A549 (cell line): ENCODE measurements at regions not wholly inside any gene's neighbourhood (a gene's known extent, or its start where the extent isn't known, plus 50 kb on each side); places are given as distances from the start of the nearest gene placed in this dataset.

ENCODE experiments used
- ATAC-seq, 2 experiments: fragments of 200-7000 bp in 1 of 2; fragments of >200 bp in 1 of 2; cut with Nextera tagmentation in 1 of 2; cut with Tn5 transposase in 1 of 2; 3 replicates each; pipeline versions ENCODE4 v1.8.0 to v1.9.1; 2018 to 2020; ENCODE audit warnings: mild to moderate bottlenecking in 1 of 2, moderate library complexity in 1 of 2
- CTCF ChIA-PET: fragments of 300-600 bp; sonication (Branson Sonifier 250); formaldehyde crosslinking; extraction: SDS; loops from one replicate; lab custom pipeline; 2021; ENCODE audit warnings: antibody characterized with exemption, inconsistent platforms; lab: Yijun Ruan, JAX
- POLR2A ChIA-PET: fragments of 350-600 bp; formaldehyde crosslinking; extraction: SDS; loops from one replicate; lab custom pipeline; 2021; ENCODE audit warnings: antibody characterized with exemption, inconsistent platforms; lab: Yijun Ruan, JAX
- DNase-seq, 2 experiments: peaks; one replicate each; pipeline versions ENCODE4 v3.0.0 to v3.0.0-alpha.2; 2011 to 2016; ENCODE audit warnings: low read depth in 1 of 2, low spot score in 1 of 2
- FAIRE-seq: peaks from 2 replicates; lab custom pipeline; 2011; peaks lifted over from hg19 to GRCh38; lab: Jason Lieb, UNC
- H3K27ac ChIP-seq, 2 experiments: fragments of >200 bp; sonication (Bioruptor Twin); formaldehyde crosslinking; 3 replicates each; pipeline ENCODE4 v1.5.1; 2016 to 2017
- H3K4me1 ChIP-seq: fragments of >200 bp; sonication (Bioruptor Twin); formaldehyde crosslinking; 3 replicates; pipeline ENCODE4 v1.6.1; 2016
- H3K4me2 ChIP-seq: fragments of >200 bp; sonication (Bioruptor Twin); formaldehyde crosslinking; 3 replicates; pipeline ENCODE4 v1.6.1; 2016
- H3K4me3 ChIP-seq: fragments of >200 bp; sonication (Bioruptor Twin); formaldehyde crosslinking; 3 replicates; pipeline ENCODE4 v1.5.1; 2016
- H3K9me3 ChIP-seq: fragments of >200 bp; sonication (Bioruptor Twin); formaldehyde crosslinking; 3 replicates; pipeline ENCODE4 v1.6.1; 2016
- ATOH8 ChIP-seq: fragments of 250-450 bp; sonication (Bioruptor Pico); IDR thresholded peaks from 2 replicates; pipeline ENCODE4 v1.5.0; 2020; ENCODE audit warnings: low read depth, mild to moderate bottlenecking, moderate library complexity
- CBX2 ChIP-seq: fragments of 200-600 bp; sonication (generic); IDR thresholded peaks from 2 replicates; pipeline ENCODE4 v1.6.1; 2016; ENCODE audit warnings: low read depth, mild to moderate bottlenecking, borderline replicate concordance
- CEBPB ChIP-seq, 2 experiments: fragments of >200 bp in 1 of 2; sonication (Bioruptor Twin) in 1 of 2; formaldehyde crosslinking in 1 of 2; IDR thresholded peaks; 2 replicates each; pipeline ENCODE4 v1.6.1; 2012 to 2016
- EHMT2 ChIP-seq: fragments of 200-600 bp; sonication (generic); IDR thresholded peaks from 2 replicates; pipeline ENCODE4 v1.6.1; 2016; ENCODE audit warnings: antibody characterized with exemption, low read depth, mild to moderate bottlenecking, moderate library complexity
- EP300 ChIP-seq, 2 experiments: fragments of >200 bp; sonication (Bioruptor Twin); formaldehyde crosslinking; IDR thresholded peaks; 2 replicates in 1 of 2; 3 replicates in 1 of 2; pipeline ENCODE4 v1.6.1; 2016 to 2017
- FOXS1 ChIP-seq: fragments of 250-450 bp; sonication (Bioruptor Pico); IDR thresholded peaks from 2 replicates; pipeline ENCODE4 v1.5.0; 2020; ENCODE audit warnings: mild to moderate bottlenecking, moderate library complexity
- GATA3 ChIP-seq: IDR thresholded peaks from 2 replicates; pipeline ENCODE4 v1.6.1; 2012; ENCODE audit warnings: borderline replicate concordance
- HDAC2 ChIP-seq: fragments of 200-600 bp; sonication (generic); IDR thresholded peaks from 2 replicates; pipeline ENCODE4 v1.6.1; 2016
- HEYL ChIP-seq: fragments of 250-450 bp; sonication (Bioruptor Pico); IDR thresholded peaks from 2 replicates; pipeline ENCODE4 v1.8.0; 2021; ENCODE audit warnings: mild to moderate bottlenecking, moderate library complexity
- HMGXB4 ChIP-seq: fragments of 250-450 bp; sonication (Bioruptor Pico); IDR thresholded peaks from 2 replicates; pipeline ENCODE4 v1.5.0; 2021; ENCODE audit warnings: mild to moderate bottlenecking, moderate library complexity, borderline replicate concordance
- HOXA7 ChIP-seq: fragments of 250-450 bp; sonication (Bioruptor Pico); IDR thresholded peaks from 2 replicates; pipeline ENCODE4 v1.5.0; 2020; ENCODE audit warnings: mild to moderate bottlenecking, moderate library complexity
- HOXB13 ChIP-seq: fragments of 250-450 bp; sonication (Bioruptor Pico); IDR thresholded peaks from 2 replicates; pipeline ENCODE4 v1.5.0; 2020; ENCODE audit warnings: low read depth, mild to moderate bottlenecking, moderate library complexity
- JUN ChIP-seq, 2 experiments: fragments of >200 bp; sonication (Bioruptor Twin); formaldehyde crosslinking; IDR thresholded peaks; 2 replicates in 1 of 2; 3 replicates in 1 of 2; pipeline ENCODE4 v1.6.1; 2016 to 2017
- JUNB ChIP-seq: fragments of >200 bp; sonication (Bioruptor Twin); formaldehyde crosslinking; IDR thresholded peaks from 2 replicates; pipeline ENCODE4 v1.6.1; 2016
- KDM1A ChIP-seq: fragments of 200-600 bp; sonication (generic); IDR thresholded peaks from 2 replicates; pipeline ENCODE4 v1.6.1; 2016; ENCODE audit warnings: low read depth, mild to moderate bottlenecking
- MAFK ChIP-seq: fragments of 450-650 bp; IDR thresholded peaks from 2 replicates; pipeline ENCODE4 v1.6.1; 2014; ENCODE audit not compliant: partially characterized antibody
- MAZ ChIP-seq: fragments of 150-350 bp; IDR thresholded peaks from 2 replicates; pipeline ENCODE4 v1.6.1; 2014; ENCODE audit warnings: antibody characterized with exemption, low read depth, low read length, borderline replicate concordance
- NFE2L2 ChIP-seq: fragments of 150-350 bp; conservative IDR thresholded peaks from 2 replicates; pipeline ENCODE4 v1.6.1; 2014; ENCODE audit warnings: low read length
- NR3C1 ChIP-seq: fragments of >200 bp; sonication (Bioruptor Twin); formaldehyde crosslinking; IDR thresholded peaks from 3 replicates; pipeline ENCODE4 v1.6.1; 2017
- POLR2A ChIP-seq: IDR thresholded peaks from 2 replicates; pipeline ENCODE4 v1.6.1; 2012; ENCODE audit warnings: mild to moderate bottlenecking, low read length
- POLR2AphosphoS2 ChIP-seq: conservative IDR thresholded peaks from 2 replicates; pipeline ENCODE4 v1.6.1; 2012; ENCODE audit warnings: low read length, improper control_type of control experiment, inconsistent platforms
- RARB ChIP-seq: fragments of 250-450 bp; sonication (Bioruptor Pico); IDR thresholded peaks from 2 replicates; pipeline ENCODE4 v1.8.0; 2021; ENCODE audit warnings: mild to moderate bottlenecking, moderate library complexity
- RCOR1 ChIP-seq: fragments of 150-350 bp; IDR thresholded peaks from 2 replicates; pipeline ENCODE4 v1.6.1; 2014; ENCODE audit warnings: antibody characterized with exemption, low read length, low read depth
- RFX5 ChIP-seq: fragments of 450-650 bp; IDR thresholded peaks from 2 replicates; pipeline ENCODE4 v1.7.1; 2014; ENCODE audit warnings: antibody characterized with exemption, mild to moderate bottlenecking, moderate library complexity
- ZC3H11A ChIP-seq: fragments of 450-650 bp; IDR thresholded peaks from 2 replicates; pipeline ENCODE4 v1.6.1; 2014; ENCODE audit warnings: antibody characterized with exemption, mild to moderate bottlenecking
- ZSCAN20 ChIP-seq: fragments of 250-450 bp; sonication (Bioruptor Pico); IDR thresholded peaks from 2 replicates; pipeline ENCODE4 v1.8.0; 2022; ENCODE audit warnings: mild to moderate bottlenecking, moderate library complexity
- WGBS: methylation state at CpG from one replicate; pipeline ENCODE4 v1.1.6; 2017; ENCODE audit errors: missing lambda C conversion rate; 5-methylcytosine and 5-hydroxymethylcytosine counted together
- TF ChIP-seq, protein P1 (sequence below): fragments of >200 bp; sonication (Bioruptor Twin); formaldehyde crosslinking; IDR thresholded peaks from 3 replicates; pipeline ENCODE4 v1.5.1; 2016
- TF ChIP-seq, protein P2 (sequence below): fragments of 450-650 bp; IDR thresholded peaks from 2 replicates; pipeline ENCODE4 v1.6.1; 2014; ENCODE audit warnings: antibody characterized with exemption
- TF ChIP-seq, protein P3 (sequence below): fragments of >200 bp; sonication (Bioruptor Twin); formaldehyde crosslinking; IDR thresholded peaks from 2 replicates; pipeline ENCODE4 v1.6.1; 2016
- TF ChIP-seq, protein P4 (sequence below): fragments of >200 bp; sonication (Bioruptor Twin); formaldehyde crosslinking; IDR thresholded peaks from 3 replicates; pipeline ENCODE4 v1.6.1; 2016
- TF ChIP-seq, protein P5 (sequence below): fragments of 150-350 bp; IDR thresholded peaks from 2 replicates; pipeline ENCODE4 v1.6.1; 2014; ENCODE audit warnings: low read depth, mild to moderate bottlenecking, low read length
- TF ChIP-seq, protein P6 (sequence below): IDR thresholded peaks from 2 replicates; pipeline ENCODE4 v1.6.1; 2012

- FAIRE-seq = no peak
- H3K9me3 ChIP-seq = peaks cover 6% of the 10 kb centered on the region; the same call in 2 of the 3 replicates
- no peak for TF ChIP-seq HMGXB4 (CRISPR knock-in tag)
- no peak for TF ChIP-seq CBX2
- TF ChIP-seq, protein P1, sequence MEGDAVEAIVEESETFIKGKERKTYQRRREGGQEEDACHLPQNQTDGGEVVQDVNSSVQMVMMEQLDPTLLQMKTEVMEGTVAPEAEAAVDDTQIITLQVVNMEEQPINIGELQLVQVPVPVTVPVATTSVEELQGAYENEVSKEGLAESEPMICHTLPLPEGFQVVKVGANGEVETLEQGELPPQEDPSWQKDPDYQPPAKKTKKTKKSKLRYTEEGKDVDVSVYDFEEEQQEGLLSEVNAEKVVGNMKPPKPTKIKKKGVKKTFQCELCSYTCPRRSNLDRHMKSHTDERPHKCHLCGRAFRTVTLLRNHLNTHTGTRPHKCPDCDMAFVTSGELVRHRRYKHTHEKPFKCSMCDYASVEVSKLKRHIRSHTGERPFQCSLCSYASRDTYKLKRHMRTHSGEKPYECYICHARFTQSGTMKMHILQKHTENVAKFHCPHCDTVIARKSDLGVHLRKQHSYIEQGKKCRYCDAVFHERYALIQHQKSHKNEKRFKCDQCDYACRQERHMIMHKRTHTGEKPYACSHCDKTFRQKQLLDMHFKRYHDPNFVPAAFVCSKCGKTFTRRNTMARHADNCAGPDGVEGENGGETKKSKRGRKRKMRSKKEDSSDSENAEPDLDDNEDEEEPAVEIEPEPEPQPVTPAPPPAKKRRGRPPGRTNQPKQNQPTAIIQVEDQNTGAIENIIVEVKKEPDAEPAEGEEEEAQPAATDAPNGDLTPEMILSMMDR = no peak
- no peak for TF ChIP-seq FOXS1 (CRISPR knock-in tag)
- TF ChIP-seq, protein P2, sequence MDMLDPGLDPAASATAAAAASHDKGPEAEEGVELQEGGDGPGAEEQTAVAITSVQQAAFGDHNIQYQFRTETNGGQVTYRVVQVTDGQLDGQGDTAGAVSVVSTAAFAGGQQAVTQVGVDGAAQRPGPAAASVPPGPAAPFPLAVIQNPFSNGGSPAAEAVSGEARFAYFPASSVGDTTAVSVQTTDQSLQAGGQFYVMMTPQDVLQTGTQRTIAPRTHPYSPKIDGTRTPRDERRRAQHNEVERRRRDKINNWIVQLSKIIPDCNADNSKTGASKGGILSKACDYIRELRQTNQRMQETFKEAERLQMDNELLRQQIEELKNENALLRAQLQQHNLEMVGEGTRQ = no peak
- no peak for TF ChIP-seq ZSCAN20
- no peak for TF ChIP-seq ATOH8 (CRISPR knock-in tag)
- TF ChIP-seq NR3C1 = no peak
- TF ChIP-seq KDM1A = no peak
- no peak for TF ChIP-seq CEBPB (IDR thresholded peaks at IDR 0.05)
- no peak for TF ChIP-seq RCOR1
- TF ChIP-seq, protein P3, sequence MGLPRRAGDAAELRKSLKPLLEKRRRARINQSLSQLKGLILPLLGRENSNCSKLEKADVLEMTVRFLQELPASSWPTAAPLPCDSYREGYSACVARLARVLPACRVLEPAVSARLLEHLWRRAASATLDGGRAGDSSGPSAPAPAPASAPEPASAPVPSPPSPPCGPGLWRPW = no peak
- no peak for TF ChIP-seq MAFK
- TF ChIP-seq NFE2L2 = no peak
- TF ChIP-seq EP300 (IDR thresholded peaks at IDR 0.05) = no peak
- no peak for TF ChIP-seq RFX5
- TF ChIP-seq EHMT2 = no peak
- TF ChIP-seq, all 56 proteins: peak for 0
- H3K4me1 ChIP-seq = no peaks in the 10 kb centered on the region
- ChIA-PET POLR2A (no interaction called here), CTCF (no interaction called here)
- H3K4me3 ChIP-seq = no peak overlapping the region
- DNase-seq (no peak), ATAC-seq (no peak)
- WGBS = 13% methylated on average over 3 of the region's 3 CpGs
- no peak overlapping the region for H3K27ac ChIP-seq
- H3K4me2 ChIP-seq = no peak overlapping the region
Measured at GRCh38 chr1:112271270-112271669, 124.7 kb upstream of the CTTNBP2NL start.

GRCh38 chr1:112272101-112272772, 123.8 kb upstream of the CTTNBP2NL start:
- DNase-seq = no peak
- under 1% methylated on average over 6 of the region's 6 CpGs for WGBS
- no peak for FAIRE-seq
- no peak for ATAC-seq
- no peaks in the 10 kb centered on the region for H3K4me1 ChIP-seq
- ChIA-PET POLR2A (no interaction called here), CTCF (no interaction called here)
- H3K4me3 ChIP-seq = no peak overlapping the region
- H3K9me3 ChIP-seq = peaks cover 6% of the 10 kb centered on the region; the same call in 2 of the 3 replicates
- no peak overlapping the region for H3K4me2 ChIP-seq
- H3K27ac ChIP-seq = no peak overlapping the region
- TF ChIP-seq HEYL (CRISPR knock-in tag) (no peak), RARB (no peak), CBX2 (no peak), HOXA7 (no peak), JUN (IDR thresholded peaks at IDR 0.05) (no peak), NFE2L2 (no peak), GATA3 (no peak), POLR2A (no peak), MAZ (no peak), HOXB13 (no peak), HDAC2 (no peak), MAFK (no peak), POLR2AphosphoS2 (no peak), ZC3H11A (no peak), JUNB (no peak)
- TF ChIP-seq, protein P4, sequence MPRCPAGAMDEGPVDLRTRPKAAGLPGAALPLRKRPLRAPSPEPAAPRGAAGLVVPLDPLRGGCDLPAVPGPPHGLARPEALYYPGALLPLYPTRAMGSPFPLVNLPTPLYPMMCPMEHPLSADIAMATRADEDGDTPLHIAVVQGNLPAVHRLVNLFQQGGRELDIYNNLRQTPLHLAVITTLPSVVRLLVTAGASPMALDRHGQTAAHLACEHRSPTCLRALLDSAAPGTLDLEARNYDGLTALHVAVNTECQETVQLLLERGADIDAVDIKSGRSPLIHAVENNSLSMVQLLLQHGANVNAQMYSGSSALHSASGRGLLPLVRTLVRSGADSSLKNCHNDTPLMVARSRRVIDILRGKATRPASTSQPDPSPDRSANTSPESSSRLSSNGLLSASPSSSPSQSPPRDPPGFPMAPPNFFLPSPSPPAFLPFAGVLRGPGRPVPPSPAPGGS = no peak
- TF ChIP-seq, protein P5, sequence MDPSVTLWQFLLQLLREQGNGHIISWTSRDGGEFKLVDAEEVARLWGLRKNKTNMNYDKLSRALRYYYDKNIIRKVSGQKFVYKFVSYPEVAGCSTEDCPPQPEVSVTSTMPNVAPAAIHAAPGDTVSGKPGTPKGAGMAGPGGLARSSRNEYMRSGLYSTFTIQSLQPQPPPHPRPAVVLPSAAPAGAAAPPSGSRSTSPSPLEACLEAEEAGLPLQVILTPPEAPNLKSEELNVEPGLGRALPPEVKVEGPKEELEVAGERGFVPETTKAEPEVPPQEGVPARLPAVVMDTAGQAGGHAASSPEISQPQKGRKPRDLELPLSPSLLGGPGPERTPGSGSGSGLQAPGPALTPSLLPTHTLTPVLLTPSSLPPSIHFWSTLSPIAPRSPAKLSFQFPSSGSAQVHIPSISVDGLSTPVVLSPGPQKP = no peak
- TF ChIP-seq, protein P6, sequence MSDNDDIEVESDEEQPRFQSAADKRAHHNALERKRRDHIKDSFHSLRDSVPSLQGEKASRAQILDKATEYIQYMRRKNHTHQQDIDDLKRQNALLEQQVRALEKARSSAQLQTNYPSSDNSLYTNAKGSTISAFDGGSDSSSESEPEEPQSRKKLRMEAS = no peak
